ENCODE measurements at regions not wholly inside any gene's neighbourhood (a gene's known extent, or its start where the extent isn't known, plus 50 kb on each side); places are given as distances from the start of the nearest gene placed in this dataset.

GRCh38 chr9:90521811-90522570 is 120.6 kb downstream of the DIRAS2 start:
- TF ChIP-seq CTCF (IDR thresholded peaks at IDR 0.05; ENCODE audit: insufficient read depth, low read length, poor library complexity, severe bottlenecking) (no peak), EZH2phosphoT487 (conservative IDR thresholded peaks at IDR 0.05; ENCODE audit: low read length) (no peak)

Measured in SU-DHL-6 (cell line).